Ishikawa (cell line): ENCODE measurements at regions not wholly inside any gene's neighbourhood (a gene's known extent, or its start where the extent isn't known, plus 50 kb on each side); places are given as distances from the start of the nearest gene placed in this dataset.

Experiments
- CEBPB ChIP-seq: IDR thresholded peaks from 2 replicates; pipeline ENCODE4 v1.6.1; 2012
- CREB1 ChIP-seq: IDR thresholded peaks from 2 replicates; pipeline ENCODE4 v1.6.1; 2012; ENCODE audit warnings: low read depth
- EGR1 ChIP-seq: IDR thresholded peaks from 2 replicates; pipeline ENCODE4 v1.6.1; 2012
- EP300 ChIP-seq: IDR thresholded peaks from 2 replicates; pipeline ENCODE4 v1.6.1; 2012; ENCODE audit warnings: borderline replicate concordance
- FOXM1 ChIP-seq: IDR thresholded peaks from 2 replicates; pipeline ENCODE4 v1.6.1; 2012; ENCODE audit warnings: low read depth, borderline replicate concordance
- NFIC ChIP-seq: IDR thresholded peaks from 2 replicates; pipeline ENCODE4 v1.6.1; 2012
- RAD21 ChIP-seq: IDR thresholded peaks from 2 replicates; pipeline ENCODE4 v1.6.1; 2012; ENCODE audit warnings: low read depth
- TAF1 ChIP-seq: IDR thresholded peaks from 2 replicates; pipeline ENCODE4 v1.6.1; 2012; ENCODE audit warnings: low read depth, mild to moderate bottlenecking
- TCF12 ChIP-seq: IDR thresholded peaks from 2 replicates; pipeline ENCODE4 v1.6.1; 2012; ENCODE audit warnings: low read depth
- TEAD4 ChIP-seq: IDR thresholded peaks from 2 replicates; pipeline ENCODE4 v1.6.1; 2012
- YY1 ChIP-seq: IDR thresholded peaks from 2 replicates; pipeline ENCODE4 v1.6.1; 2012; ENCODE audit warnings: low read depth
- ZBTB7A ChIP-seq: IDR thresholded peaks from 2 replicates; pipeline ENCODE4 v1.6.1; 2012; ENCODE audit warnings: low read depth
- TF ChIP-seq, protein P1 (sequence below): IDR thresholded peaks from 2 replicates; pipeline ENCODE4 v1.6.1; 2012
- TF ChIP-seq, protein P2 (sequence below): IDR thresholded peaks from 2 replicates; pipeline ENCODE4 v1.6.1; 2012; ENCODE audit warnings: low read depth, mild to moderate bottlenecking
- TF ChIP-seq, protein P3 (sequence below): IDR thresholded peaks from 2 replicates; pipeline ENCODE4 v1.6.1; 2012

DNA sequence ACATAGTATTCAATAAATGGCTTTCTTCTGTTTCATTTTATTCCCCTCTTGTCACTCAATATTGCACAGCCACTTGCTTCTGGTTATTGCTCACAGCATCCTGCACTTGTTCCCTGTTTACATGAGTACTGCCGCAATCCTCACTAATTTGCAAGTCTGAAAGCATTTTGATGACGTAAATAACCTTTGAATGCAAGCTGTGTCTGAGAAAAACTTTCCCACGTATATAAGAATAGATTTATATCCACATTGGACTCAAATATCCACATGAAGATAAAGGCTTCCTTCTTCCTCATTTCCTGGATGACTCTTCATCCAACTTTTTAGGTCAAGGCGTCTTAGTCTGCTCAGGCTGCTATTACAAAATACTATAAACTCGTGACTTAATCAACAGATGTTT, 88.2 kb upstream of the DAP start:
- TF ChIP-seq CREB1 (no peak), RAD21 (no peak), YY1 (no peak)
- TF ChIP-seq, protein P1, sequence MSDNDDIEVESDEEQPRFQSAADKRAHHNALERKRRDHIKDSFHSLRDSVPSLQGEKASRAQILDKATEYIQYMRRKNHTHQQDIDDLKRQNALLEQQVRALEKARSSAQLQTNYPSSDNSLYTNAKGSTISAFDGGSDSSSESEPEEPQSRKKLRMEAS, result no peak

DNA sequence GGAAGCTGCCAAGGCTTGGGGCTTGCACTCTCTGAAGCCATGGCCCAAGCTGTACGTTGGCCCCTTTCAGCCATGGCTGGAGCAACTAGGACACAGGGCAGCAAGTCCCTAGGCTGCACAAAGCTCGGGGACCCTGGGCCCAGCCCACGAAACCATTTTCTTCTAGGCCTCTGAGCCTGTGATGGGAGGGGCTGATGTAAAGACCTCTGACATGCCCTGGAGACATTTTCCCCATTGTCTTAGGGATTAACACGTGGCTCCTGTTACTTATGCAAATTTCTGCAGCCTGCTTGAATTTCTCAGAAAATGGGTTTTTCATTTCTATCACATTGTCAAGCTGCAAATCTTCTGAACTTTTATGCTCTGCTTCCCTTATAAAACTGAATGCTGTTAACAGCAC, 83.0 kb upstream of the DAP start:
- TF ChIP-seq, protein P2, sequence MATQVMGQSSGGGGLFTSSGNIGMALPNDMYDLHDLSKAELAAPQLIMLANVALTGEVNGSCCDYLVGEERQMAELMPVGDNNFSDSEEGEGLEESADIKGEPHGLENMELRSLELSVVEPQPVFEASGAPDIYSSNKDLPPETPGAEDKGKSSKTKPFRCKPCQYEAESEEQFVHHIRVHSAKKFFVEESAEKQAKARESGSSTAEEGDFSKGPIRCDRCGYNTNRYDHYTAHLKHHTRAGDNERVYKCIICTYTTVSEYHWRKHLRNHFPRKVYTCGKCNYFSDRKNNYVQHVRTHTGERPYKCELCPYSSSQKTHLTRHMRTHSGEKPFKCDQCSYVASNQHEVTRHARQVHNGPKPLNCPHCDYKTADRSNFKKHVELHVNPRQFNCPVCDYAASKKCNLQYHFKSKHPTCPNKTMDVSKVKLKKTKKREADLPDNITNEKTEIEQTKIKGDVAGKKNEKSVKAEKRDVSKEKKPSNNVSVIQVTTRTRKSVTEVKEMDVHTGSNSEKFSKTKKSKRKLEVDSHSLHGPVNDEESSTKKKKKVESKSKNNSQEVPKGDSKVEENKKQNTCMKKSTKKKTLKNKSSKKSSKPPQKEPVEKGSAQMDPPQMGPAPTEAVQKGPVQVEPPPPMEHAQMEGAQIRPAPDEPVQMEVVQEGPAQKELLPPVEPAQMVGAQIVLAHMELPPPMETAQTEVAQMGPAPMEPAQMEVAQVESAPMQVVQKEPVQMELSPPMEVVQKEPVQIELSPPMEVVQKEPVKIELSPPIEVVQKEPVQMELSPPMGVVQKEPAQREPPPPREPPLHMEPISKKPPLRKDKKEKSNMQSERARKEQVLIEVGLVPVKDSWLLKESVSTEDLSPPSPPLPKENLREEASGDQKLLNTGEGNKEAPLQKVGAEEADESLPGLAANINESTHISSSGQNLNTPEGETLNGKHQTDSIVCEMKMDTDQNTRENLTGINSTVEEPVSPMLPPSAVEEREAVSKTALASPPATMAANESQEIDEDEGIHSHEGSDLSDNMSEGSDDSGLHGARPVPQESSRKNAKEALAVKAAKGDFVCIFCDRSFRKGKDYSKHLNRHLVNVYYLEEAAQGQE, result no peak
- TF ChIP-seq, protein P1, result no peak
- TF ChIP-seq EP300 (no peak), CREB1 (no peak), EGR1 (no peak), ZBTB7A (no peak), TEAD4 (no peak), TAF1 (no peak)
- TF ChIP-seq, protein P3, sequence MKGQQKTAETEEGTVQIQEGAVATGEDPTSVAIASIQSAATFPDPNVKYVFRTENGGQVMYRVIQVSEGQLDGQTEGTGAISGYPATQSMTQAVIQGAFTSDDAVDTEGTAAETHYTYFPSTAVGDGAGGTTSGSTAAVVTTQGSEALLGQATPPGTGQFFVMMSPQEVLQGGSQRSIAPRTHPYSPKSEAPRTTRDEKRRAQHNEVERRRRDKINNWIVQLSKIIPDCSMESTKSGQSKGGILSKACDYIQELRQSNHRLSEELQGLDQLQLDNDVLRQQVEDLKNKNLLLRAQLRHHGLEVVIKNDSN, result no peak

DNA sequence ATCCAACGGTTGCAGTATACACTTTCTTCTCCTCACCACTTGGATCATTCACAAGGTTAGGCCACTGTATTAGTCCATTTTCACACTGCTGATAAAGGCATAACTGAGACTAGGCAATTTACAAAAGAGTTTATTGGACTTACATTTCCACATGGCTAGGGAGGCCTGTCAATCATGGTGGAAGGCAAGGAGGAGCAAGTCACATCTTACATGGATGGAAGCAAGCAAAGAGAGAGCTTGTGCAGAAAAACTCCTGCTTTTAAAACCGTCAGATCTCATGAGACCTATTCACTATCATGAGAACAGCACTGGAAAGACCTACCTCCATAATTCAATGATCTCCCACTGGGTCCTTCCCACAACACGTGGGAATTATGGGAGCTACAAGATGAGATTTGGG, 81.8 kb upstream of the DAP start:
- TF ChIP-seq EGR1 (no peak), EP300 (no peak), ZBTB7A (no peak), YY1 (no peak), FOXM1 (no peak), CREB1 (no peak), TEAD4 (no peak), RAD21 (no peak), TAF1 (no peak), CEBPB (no peak), NFIC (no peak), TCF12 (no peak)
- TF ChIP-seq, protein P2, result no peak
- TF ChIP-seq, protein P3, result no peak
- TF ChIP-seq, protein P1, result no peak

DNA sequence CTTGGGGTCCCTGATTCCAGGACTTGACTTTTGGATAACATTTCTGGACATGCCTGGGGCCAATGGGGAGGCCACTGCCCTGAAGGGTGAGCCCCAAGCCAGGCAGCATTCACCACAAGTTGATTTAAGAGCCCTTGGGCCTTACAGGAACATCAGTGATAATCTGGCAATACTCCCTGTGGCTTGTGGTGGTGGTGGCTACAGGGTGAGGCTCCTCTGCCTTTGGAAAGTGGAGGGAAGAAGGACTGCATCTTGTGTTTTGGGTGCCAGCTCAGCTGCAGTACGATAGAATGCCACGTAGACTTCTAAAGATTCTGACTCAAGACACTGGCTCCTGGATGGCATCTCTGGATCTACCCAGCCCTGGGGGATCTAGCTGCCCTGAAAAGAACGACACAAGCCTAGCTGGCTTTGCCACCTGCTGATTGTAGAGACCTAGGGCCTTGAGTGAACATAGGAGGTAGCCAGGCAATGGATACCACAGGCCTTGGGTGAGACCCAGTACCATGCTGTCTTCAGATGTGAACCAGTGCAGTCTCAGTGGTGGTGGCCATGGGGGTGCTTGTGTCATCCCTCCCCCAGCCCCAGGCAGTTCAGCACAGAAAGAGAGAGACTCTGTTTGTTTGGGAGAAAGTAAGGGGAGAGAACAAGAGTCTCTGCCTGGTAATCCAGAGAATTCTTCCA, 79.0 kb upstream of the DAP start:
- TF ChIP-seq, protein P3, result no peak
- no peak for TF ChIP-seq CEBPB

DNA sequence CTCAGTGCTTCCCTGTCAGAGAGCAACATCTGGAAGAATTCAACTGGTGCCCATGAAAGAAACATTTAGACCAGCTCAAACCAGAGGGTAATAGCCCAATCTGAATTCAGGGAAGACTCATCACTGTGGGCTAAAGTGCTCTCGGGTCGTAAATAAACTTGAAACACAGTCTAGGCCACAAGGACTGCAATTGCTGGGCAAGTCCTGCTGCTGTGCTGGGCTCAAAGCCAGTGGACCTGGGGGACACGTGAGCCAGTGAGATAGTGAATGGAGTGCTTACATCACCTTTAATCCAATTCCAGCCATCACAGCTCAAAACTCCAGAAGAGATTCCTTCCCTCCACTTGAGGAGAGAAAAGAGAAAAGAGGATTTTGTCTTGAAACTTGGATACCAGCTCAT, 78.1 kb upstream of the DAP start:
- no peak for TF ChIP-seq CEBPB
- TF ChIP-seq, protein P2, result no peak
- TF ChIP-seq, protein P3, result no peak
- no peak for TF ChIP-seq FOXM1
- TF ChIP-seq RAD21, result no peak
- TF ChIP-seq CREB1, result no peak
- no peak for TF ChIP-seq EP300
- TF ChIP-seq TAF1, result no peak
